Right forelimb (tissue), 1 donor: ENCODE measurements at regions not wholly inside any gene's neighbourhood (a gene's known extent, or its start where the extent isn't known, plus 50 kb on each side); places are given as distances from the start of the nearest gene placed in this dataset.
A peak's percentile ranks its signal among the peaks of the same experiment; 100 is the strongest.

Experiments
- DNase-seq: peaks from one replicate; pipeline ENCODE4 v3.0.0-alpha.2; 2018

GRCh38 chr9:90290716-90291485 lies 351.7 kb downstream of the DIRAS2 start:
- DNase-seq = no peak

- no peak for DNase-seq
Observed at GRCh38 chr9:90296539-90296938, 346.1 kb downstream of the DIRAS2 start.

DNA sequence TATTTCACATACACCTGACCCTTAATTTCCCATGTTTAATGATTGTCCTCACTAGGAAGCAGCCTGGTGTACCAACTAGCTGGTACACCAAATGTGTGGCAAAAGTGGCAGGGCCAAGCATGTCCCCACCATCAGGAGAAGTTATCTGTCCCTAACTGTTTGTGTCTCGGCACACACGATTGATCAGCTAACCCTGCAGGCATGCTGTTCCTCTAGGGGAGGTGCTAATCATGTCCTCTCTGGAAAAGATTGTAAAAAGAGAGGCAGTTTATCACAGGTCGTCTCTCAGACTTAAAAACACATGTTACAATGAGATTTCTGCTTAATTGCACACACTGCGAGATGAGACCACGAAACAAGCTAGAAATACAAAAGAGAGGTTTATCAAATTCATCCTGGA lies 342.7 kb downstream of the DIRAS2 start:
- DNase-seq = no peak

DNA sequence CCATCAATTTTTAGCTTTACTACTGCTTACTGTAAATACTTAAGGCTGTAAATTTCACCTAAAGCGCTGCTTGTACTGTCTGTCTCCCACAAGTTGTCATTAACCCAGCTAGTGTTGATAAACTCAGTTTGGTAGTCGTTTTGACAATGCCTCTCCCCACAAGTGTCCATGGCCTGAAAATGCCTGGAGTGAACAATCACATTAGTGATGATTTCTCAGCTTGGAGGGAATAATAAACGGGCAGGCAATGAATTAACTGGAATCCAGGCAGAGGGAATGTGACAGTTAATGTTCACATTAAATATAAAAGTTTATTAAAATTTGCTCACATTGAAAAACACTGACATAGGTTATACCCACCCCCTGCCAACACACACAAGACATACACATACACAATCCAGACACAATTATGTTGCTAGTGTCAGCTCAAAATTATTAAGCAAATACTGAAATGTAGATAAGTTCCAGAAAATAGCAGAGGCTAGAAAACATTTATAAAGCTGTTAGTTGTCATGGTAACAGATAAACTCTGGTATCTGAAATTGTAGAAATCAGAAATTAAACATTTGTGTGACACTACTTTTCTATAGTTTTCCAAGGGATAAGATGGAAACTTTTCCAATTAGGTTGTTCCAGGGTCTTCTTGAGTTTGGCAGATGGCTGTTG lies 341.9 kb downstream of the DIRAS2 start:
- no peak for DNase-seq

GRCh38 chr9:90301277-90301653 lies 341.4 kb downstream of the DIRAS2 start:
- DNase-seq = peak; percentile 49

GRCh38 chr9:90303655-90304054 lies 339.0 kb downstream of the DIRAS2 start:
- no peak for DNase-seq

- DNase-seq = no peak
Observed at GRCh38 chr9:90306158-90306557, 336.5 kb downstream of the DIRAS2 start.

DNA sequence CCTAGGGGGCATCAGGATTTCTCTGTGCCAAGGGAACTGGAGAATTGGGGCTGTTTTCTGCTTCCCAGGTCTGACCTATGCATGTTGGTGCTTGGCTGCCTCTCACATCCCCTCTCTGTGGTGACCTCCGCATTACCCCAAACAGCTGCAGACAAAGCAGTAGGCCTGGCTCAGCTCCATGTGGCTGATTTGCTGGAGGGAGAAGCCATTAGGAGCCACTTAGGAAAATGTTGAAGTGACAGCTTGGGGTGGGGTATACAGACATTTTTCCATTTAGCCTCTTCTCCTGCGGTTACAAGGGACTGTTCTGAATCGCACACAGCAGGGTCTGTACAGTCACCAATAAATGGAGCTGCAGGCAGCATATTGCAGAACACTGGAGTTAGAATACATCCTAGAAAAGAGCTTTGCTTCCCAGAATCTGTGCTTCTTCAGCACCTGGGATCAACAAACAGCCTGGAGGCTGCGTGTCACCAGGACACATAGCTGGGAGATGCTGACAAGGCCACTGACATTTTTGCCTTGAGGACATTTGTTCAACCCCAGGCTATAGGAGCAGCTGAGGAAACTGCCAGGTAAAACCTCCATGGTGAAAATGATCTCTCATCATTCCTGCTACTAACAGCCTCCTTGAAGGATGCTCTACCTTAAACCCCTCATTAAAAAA lies 335.3 kb downstream of the DIRAS2 start:
- DNase-seq = peak; percentile 78

GRCh38 chr9:90307891-90308290 lies 334.7 kb downstream of the DIRAS2 start:
- no peak for DNase-seq

DNA sequence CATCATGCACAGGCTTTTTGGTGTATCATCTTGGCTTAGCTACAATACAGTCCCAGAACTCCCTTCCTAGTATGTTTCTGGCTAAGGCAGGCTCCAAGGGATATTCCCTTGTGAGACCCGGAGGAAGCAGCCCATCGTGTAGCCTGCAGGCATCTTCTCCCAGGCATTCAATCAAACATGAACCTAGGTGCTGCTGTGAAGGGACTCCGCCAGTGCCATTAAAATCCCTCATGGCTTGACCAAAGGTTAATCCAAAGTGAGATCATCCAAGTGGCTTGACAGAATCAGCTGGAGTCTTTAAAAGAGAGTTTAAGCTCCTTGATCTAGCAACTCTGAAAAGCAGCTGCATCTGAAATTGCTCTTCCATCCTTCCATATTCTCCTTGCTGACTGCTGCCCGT lies 333.9 kb downstream of the DIRAS2 start:
- DNase-seq = no peak

GRCh38 chr9:90309809-90310520 lies 332.7 kb downstream of the DIRAS2 start:
- no peak for DNase-seq

DNA sequence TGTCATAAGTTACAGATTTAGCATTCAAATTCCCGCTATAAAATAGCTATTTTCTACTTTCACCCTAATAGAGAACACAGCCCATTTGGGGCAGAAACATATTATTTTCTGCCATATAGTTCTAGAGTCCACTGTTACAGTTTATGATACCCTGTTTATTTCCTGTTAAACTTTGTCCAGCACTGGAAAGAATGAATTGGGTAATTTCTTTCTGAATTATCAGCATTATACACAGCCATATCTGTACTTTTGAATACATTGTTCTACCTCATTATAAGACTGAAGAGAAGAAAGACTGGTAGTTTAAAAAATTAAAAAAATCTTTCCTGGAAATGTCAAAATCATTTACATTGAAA lies 332.1 kb downstream of the DIRAS2 start:
- DNase-seq = no peak

DNA sequence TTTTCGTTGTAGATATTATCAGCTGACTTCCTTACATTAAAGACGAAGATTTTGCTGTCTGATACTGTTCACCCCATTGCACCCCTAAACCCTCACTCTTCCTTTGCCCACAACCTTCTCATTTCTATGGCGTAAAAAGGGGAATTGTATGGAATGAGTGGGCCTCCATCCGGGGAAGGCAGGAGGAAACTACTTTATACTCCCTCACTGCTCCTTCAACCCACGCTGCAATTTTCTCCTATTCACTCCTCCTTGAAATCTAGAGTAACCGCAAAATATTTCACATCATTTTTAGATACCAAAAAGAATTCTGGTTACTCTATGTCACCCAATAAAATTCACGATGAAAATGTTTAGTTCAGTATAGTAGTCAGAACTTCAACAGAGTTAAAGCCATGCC lies 330.8 kb downstream of the DIRAS2 start:
- DNase-seq = no peak

GRCh38 chr9:90322296-90322695 lies 320.3 kb downstream of the DIRAS2 start:
- DNase-seq = no peak

GRCh38 chr9:90325913-90326653 lies 316.5 kb downstream of the DIRAS2 start:
- no peak for DNase-seq

GRCh38 chr9:90330231-90330630 lies 312.4 kb downstream of the DIRAS2 start:
- DNase-seq = no peak

GRCh38 chr9:90331826-90332575 lies 310.6 kb downstream of the DIRAS2 start:
- DNase-seq = no peak

DNA sequence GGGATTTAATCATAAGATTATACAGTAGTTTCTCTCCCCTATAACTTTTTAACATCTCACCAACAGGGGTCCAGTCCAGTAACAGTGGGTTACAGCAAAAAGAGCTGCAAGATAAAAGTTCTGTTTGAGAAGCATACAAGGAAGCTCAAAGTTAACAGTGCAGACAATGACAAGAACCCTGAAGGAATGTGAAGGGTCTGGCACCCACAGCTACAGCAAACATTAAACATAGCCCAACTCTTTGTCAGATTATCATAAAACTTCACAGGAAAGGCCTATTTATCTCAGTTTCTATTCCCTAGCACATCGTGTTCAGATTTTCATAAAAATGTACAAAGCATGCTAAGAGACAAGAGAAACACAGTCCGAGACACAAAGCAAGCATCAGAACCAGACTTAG lies 309.4 kb downstream of the DIRAS2 start:
- no peak for DNase-seq

DNA sequence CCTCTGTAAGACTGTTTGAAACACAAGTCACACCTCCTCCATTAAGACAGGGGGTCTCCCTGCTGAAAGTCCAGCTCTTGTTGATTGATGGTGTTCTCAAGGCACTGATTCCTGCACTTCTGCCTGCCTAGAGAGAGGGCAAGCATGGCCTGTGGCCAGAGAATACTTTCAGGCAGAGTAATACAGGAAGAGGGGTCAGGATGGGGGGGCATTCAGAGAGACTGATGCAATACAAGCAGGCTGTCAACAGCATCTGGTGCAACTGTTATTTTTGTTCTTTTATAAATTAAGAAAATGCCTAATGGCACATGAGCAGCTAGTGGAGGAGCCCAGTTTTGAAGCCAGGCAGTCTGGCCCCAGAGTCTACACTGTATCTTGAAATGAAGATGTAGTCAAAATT lies 302.2 kb downstream of the DIRAS2 start:
- no peak for DNase-seq

- no peak for DNase-seq
Observed at GRCh38 chr9:90342607-90343006, 300.0 kb downstream of the DIRAS2 start.

DNA sequence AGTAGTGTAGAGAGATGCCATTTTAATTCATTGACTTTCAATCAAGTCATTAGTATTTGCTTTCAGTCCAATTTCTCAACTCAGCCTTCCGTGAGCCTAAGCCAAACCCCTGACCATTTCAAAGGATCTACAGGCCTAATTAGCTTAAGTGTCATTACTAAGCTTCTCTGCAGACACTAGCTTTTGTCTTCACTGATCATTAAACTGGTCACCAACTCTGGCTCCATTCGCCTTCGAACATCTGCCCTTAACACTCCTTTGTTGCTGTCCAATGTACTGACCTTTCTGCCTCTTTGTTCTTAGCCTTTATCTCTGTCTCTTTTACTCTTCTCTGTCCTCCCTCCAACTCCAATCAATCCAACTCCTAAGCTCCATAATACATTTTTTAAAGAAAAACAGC lies 299.3 kb downstream of the DIRAS2 start:
- DNase-seq = no peak

- DNase-seq = no peak
Observed at GRCh38 chr9:90343991-90344390, 298.6 kb downstream of the DIRAS2 start.
